PC-3 (cell line): ENCODE measurements at regions not wholly inside any gene's neighbourhood (a gene's known extent, or its start where the extent isn't known, plus 50 kb on each side); places are given as distances from the start of the nearest gene placed in this dataset.

ENCODE experiments used
- CTCF ChIP-seq: fragments of 300-600 bp; sonication (generic); conservative IDR thresholded peaks from 2 replicates; pipeline ENCODE4 v1.5.1; 2017; ENCODE audit warnings: antibody characterized with exemption, low read depth, mild to moderate bottlenecking, low read length
- EZH2 ChIP-seq: fragments of 300-600 bp; sonication (generic); IDR thresholded peaks from one replicate; pipeline ENCODE4 v1.6.1; 2017; ENCODE audit warnings: antibody characterized with exemption, mild to moderate bottlenecking, low read length; ENCODE audit not compliant: unreplicated experiment

GRCh38 chr6:1190366-1190765 is 121.5 kb upstream of the FOXQ1 start:
- TF ChIP-seq CTCF (no peak), EZH2 (no peak)
